GM12878 (cell line): ENCODE measurements at regions not wholly inside any gene's neighbourhood (a gene's known extent, or its start where the extent isn't known, plus 50 kb on each side); places are given as distances from the start of the nearest gene placed in this dataset.

ENCODE experiments used
- ATAC-seq: fragments of 200-7000 bp; cut with Tn5 transposase; 3 replicates; pipeline ENCODE4 v1.9.1; 2020; ENCODE audit warnings: mild to moderate bottlenecking, moderate library complexity
- BruUV-seq: library from RNA; stranded (reverse); fragments of 400-500 nt; replicated peaks from 2 replicates; lab custom pipeline; 2021; lab: Mats Ljungman, UMichigan
- CTCF ChIA-PET: fragments of 300-600 bp; sonication (Branson Sonifier 250); formaldehyde crosslinking; extraction: SDS; loops from one replicate; lab custom pipeline; 2021; ENCODE audit warnings: inconsistent platforms; lab: Yijun Ruan, JAX
- POLR2A ChIA-PET: fragments of 350-600 bp; formaldehyde crosslinking; extraction: SDS; loops from one replicate; lab custom pipeline; 2021; ENCODE audit warnings: inconsistent platforms; lab: Charles Lee
- RAD21 ChIA-PET: fragments of 300-600 bp; sonication (Branson Sonifier 250); formaldehyde crosslinking; loops from one replicate; lab custom pipeline; 2023; ENCODE audit warnings: antibody characterized with exemption; ENCODE audit not compliant: unreplicated experiment; lab: Charles Lee
- SMC1A ChIA-PET: fragments of 300-600 bp; sonication (Branson Sonifier 250); formaldehyde crosslinking; loops from one replicate; lab custom pipeline; 2023; ENCODE audit not compliant: unreplicated experiment, uncharacterized antibody; lab: Charles Lee
- DNase-seq: peaks from one replicate; pipeline ENCODE4 v3.0.0-alpha.2; 2011; ENCODE audit warnings: low read depth, low spot score
- FAIRE-seq: peaks from 3 replicates; lab custom pipeline; 2011; peaks lifted over from hg19 to GRCh38; lab: Jason Lieb, UNC
- H2AFZ ChIP-seq: 2 replicates; pipeline ENCODE4 v1.6.0; 2011; ENCODE audit warnings: low read depth, low read length, control low read depth; ENCODE audit not compliant: control insufficient read depth
- H3K27ac ChIP-seq: 2 replicates; pipeline ENCODE4 v1.5.1; 2011; ENCODE audit warnings: control low read depth; ENCODE audit not compliant: control insufficient read depth, insufficient read depth
- H3K27me3 ChIP-seq, 2 experiments: replicated peaks in 1 of 2; 2 replicates each; pipeline versions ENCODE4 v1.6.0 to v1.6.1; 2011; ENCODE audit warnings: low read length in 1 of 2; ENCODE audit not compliant: control insufficient read depth in 2 of 2, insufficient read depth in 2 of 2
- H3K36me3 ChIP-seq, 2 experiments: 2 replicates each; pipeline ENCODE4 v1.5.1; 2011; ENCODE audit warnings: low read length in 1 of 2; ENCODE audit not compliant: control insufficient read depth in 2 of 2, insufficient read depth in 2 of 2
- H3K4me1 ChIP-seq: 2 replicates; pipeline ENCODE4 v1.6.1; 2011; ENCODE audit warnings: mild to moderate bottlenecking, low read length, moderate library complexity, mixed read lengths; ENCODE audit not compliant: control insufficient read depth, insufficient read depth
- H3K4me2 ChIP-seq: 2 replicates; pipeline ENCODE4 v1.6.0; 2011; ENCODE audit warnings: control low read depth; ENCODE audit not compliant: control insufficient read depth, insufficient read depth
- H3K4me3 ChIP-seq: fragments of 200-600 bp; sonication (generic); 2 replicates; pipeline ENCODE4 v1.5.1; 2016
- H3K79me2 ChIP-seq: 2 replicates; pipeline ENCODE4 v1.6.0; 2011; ENCODE audit warnings: low read length; ENCODE audit not compliant: control insufficient read depth, insufficient read depth
- H3K9ac ChIP-seq: 2 replicates; pipeline ENCODE4 v1.8.0; 2011; ENCODE audit warnings: low read length, control low read depth, mixed read lengths; ENCODE audit not compliant: control insufficient read depth, insufficient read depth
- H3K9me3 ChIP-seq: replicated peaks from 3 replicates; pipeline ENCODE4 v1.5.1; 2011; ENCODE audit warnings: mild to moderate bottlenecking, low read length; ENCODE audit not compliant: control insufficient read depth, insufficient read depth
- H4K20me1 ChIP-seq: 2 replicates; pipeline ENCODE4 v1.6.0; 2011; ENCODE audit not compliant: control insufficient read depth, insufficient read depth
- FOS ChIP-seq: IDR thresholded peaks from 3 replicates; pipeline ENCODE4 v1.6.1; 2011; ENCODE audit warnings: borderline replicate concordance; ENCODE audit not compliant: insufficient read length; ENCODE audit errors: extremely low read depth
- HDAC6 ChIP-seq: fragments of 200-600 bp; sonication (generic); IDR thresholded peaks from one replicate; pipeline ENCODE4 v1.8.0; 2017; ENCODE audit warnings: antibody characterized with exemption; ENCODE audit not compliant: unreplicated experiment
- KAT2A ChIP-seq: conservative IDR thresholded peaks from 2 replicates; pipeline ENCODE4 v1.6.1; 2011; ENCODE audit warnings: low read depth, low read length; ENCODE audit not compliant: control insufficient read depth
- KDM1A ChIP-seq: fragments of 200-600 bp; sonication (generic); IDR thresholded peaks from 2 replicates; pipeline ENCODE4 v1.6.1; 2016; ENCODE audit warnings: borderline replicate concordance
- MYB ChIP-seq: fragments of 150-350 bp; IDR thresholded peaks from 2 replicates; pipeline ENCODE4 v1.6.1; 2014; ENCODE audit warnings: mild to moderate bottlenecking, low read depth, low read length, borderline replicate concordance
- RAD21 ChIP-seq: IDR thresholded peaks from 2 replicates; pipeline ENCODE4 v1.6.1; 2011; ENCODE audit warnings: mild to moderate bottlenecking, low read depth, low read length, moderate library complexity; ENCODE audit not compliant: insufficient read depth
- TAF1 ChIP-seq: IDR thresholded peaks from 2 replicates; pipeline ENCODE4 v1.6.1; 2011; ENCODE audit warnings: mild to moderate bottlenecking, low read depth, low read length, borderline replicate concordance
- YBX1 ChIP-seq: fragments of 450-650 bp; IDR thresholded peaks from 2 replicates; pipeline ENCODE4 v1.6.1; 2016; ENCODE audit warnings: antibody characterized with exemption
- YY1 ChIP-seq: IDR thresholded peaks from 2 replicates; pipeline ENCODE4 v1.6.1; 2011; ENCODE audit warnings: low read depth, mild to moderate bottlenecking, low read length
- ZNF207 ChIP-seq: fragments of 450-650 bp; IDR thresholded peaks from 2 replicates; pipeline ENCODE4 v1.6.1; 2014; ENCODE audit warnings: antibody characterized with exemption, mild to moderate bottlenecking, borderline replicate concordance
- WGBS: methylation state at CpG from one replicate; pipeline ENCODE4 v1.1.6; 2016; ENCODE audit warnings: low lambda C conversion rate; ENCODE audit not compliant: insufficient replicate concordance, insufficient coverage; ENCODE audit errors: missing lambda C conversion rate; 5-methylcytosine and 5-hydroxymethylcytosine counted together
- in situ Hi-C: fragments of 300-500 bp; cut with MboI; formaldehyde crosslinking; loops from 9 replicates; pipeline ENCODE4 v1.14.3; 2018; ENCODE audit warnings: mixed read lengths
- intact Hi-C: fragments of 100-400 bp; cut with micrococcal nuclease; formaldehyde crosslinking; loops from one replicate; pipeline ENCODE4 v1.14.2; 2022; ENCODE audit not compliant: unreplicated experiment
- TF ChIP-seq, protein P1 (sequence below): fragments of 150-350 bp; IDR thresholded peaks from 2 replicates; pipeline ENCODE4 v1.6.1; 2016; ENCODE audit warnings: low read depth, low read length
- TF ChIP-seq, protein P2 (sequence below): fragments of 450-650 bp; IDR thresholded peaks from 2 replicates; pipeline ENCODE4 v1.6.1; 2016; ENCODE audit warnings: mild to moderate bottlenecking, moderate library complexity, borderline replicate concordance
- TF ChIP-seq, protein P3 (sequence below): fragments of 150-350 bp; IDR thresholded peaks from 2 replicates; pipeline ENCODE4 v1.6.1; 2014; ENCODE audit warnings: mild to moderate bottlenecking, low read depth, low read length

DNA sequence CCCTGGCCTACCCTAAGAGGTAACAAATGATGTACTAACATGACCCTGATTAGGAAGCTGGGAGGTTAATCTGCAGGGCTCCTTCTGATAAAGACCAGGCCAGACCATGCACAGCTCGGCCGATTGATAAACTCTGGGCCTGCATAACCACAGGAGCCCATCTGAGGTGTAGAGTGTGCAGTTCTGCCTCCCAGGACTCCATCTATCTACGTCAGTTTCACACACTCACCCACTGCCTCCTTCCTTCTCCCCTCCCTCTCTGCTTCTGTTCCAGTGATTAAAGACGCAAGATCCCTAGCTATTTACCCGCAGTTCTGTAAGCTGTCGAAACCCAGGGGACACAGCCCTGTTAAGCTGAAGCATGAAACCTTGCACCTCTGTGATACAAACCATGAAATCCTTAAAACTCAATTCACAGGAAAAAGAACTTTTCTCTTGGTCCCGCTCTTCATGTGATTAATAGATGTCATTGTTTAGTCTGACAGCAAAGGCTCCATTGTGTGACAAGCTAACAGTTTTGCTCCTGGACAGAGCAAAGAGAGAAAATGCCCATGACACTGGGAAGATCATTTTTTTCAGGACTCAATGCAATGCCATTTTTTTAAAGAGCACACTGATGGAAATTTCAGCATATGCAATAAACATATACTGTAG is 470.6 kb downstream of the MAFB start (continued):
- TF ChIP-seq TAF1, result no peak
- no peak for TF ChIP-seq HDAC6
- no peak for TF ChIP-seq KDM1A
- TF ChIP-seq ZNF207, result no peak
- no peak for TF ChIP-seq MYB
- no peak for TF ChIP-seq FOS
- no peak for TF ChIP-seq YY1
- TF ChIP-seq, protein P1, sequence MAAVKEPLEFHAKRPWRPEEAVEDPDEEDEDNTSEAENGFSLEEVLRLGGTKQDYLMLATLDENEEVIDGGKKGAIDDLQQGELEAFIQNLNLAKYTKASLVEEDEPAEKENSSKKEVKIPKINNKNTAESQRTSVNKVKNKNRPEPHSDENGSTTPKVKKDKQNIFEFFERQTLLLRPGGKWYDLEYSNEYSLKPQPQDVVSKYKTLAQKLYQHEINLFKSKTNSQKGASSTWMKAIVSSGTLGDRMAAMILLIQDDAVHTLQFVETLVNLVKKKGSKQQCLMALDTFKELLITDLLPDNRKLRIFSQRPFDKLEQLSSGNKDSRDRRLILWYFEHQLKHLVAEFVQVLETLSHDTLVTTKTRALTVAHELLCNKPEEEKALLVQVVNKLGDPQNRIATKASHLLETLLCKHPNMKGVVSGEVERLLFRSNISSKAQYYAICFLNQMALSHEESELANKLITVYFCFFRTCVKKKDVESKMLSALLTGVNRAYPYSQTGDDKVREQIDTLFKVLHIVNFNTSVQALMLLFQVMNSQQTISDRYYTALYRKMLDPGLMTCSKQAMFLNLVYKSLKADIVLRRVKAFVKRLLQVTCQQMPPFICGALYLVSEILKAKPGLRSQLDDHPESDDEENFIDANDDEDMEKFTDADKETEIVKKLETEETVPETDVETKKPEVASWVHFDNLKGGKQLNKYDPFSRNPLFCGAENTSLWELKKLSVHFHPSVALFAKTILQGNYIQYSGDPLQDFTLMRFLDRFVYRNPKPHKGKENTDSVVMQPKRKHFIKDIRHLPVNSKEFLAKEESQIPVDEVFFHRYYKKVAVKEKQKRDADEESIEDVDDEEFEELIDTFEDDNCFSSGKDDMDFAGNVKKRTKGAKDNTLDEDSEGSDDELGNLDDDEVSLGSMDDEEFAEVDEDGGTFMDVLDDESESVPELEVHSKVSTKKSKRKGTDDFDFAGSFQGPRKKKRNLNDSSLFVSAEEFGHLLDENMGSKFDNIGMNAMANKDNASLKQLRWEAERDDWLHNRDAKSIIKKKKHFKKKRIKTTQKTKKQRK, result no peak

DNA sequence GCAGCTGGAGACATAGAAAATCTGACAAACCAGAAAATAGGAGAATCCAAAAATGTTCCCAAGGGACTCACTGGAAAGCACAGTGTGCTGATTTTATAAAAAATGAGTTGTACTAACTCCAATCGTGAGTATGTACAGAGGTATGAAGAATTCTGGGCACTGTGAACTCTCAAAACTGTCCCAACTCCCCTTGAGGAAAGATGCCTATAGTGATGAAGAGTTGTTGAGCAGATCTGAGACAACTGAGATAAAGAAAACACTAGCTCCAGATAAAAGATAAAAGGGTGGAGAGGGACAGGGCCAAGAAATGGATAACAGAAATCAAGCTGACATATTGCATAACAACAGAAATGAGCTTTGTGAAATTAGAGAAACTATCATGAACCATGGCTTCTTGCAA is 481.4 kb downstream of the MAFB start:
- POLR2A ChIA-PET, result no interaction called here
- no peaks in the 10 kb centered on the region for H4K20me1 ChIP-seq
- RAD21 ChIA-PET, result no interaction called here
- intact Hi-C loops (no loop called here), in situ Hi-C loops (no loop called here)
- H3K9ac ChIP-seq, result no peak overlapping the region
- no peaks in the 10 kb centered on the region for H3K36me3 ChIP-seq
- H3K4me2 ChIP-seq, result no peak overlapping the region
- SMC1A ChIA-PET, result interaction anchor here (0.6 kb wide), 1 partner anchor 9 kb away, joined by 4 read pairs; no protein-coding TSS in a partner anchor
- H3K4me1 ChIP-seq, result no peaks in the 10 kb centered on the region
- CTCF ChIA-PET, result no interaction called here
- FAIRE-seq, result no peak
- no TSS peak for BruUV-seq
- H3K27ac ChIP-seq, result no peak overlapping the region
- H3K79me2 ChIP-seq, result no peaks in the 10 kb centered on the region
- 0% methylated on average over 1 of the region's 1 CpG for WGBS
- H3K4me3 ChIP-seq, result no peak overlapping the region
- no peak for ATAC-seq
- H3K27me3 ChIP-seq, result peaks cover 0 to 6% of the 10 kb centered on the region in 2 experiments; a peak in 2 of 4 replicates
- no peaks in the 10 kb centered on the region for H3K9me3 ChIP-seq
- DNase-seq, result no peak
- H2AFZ ChIP-seq, result no peak overlapping the region
- TF ChIP-seq, protein P2, sequence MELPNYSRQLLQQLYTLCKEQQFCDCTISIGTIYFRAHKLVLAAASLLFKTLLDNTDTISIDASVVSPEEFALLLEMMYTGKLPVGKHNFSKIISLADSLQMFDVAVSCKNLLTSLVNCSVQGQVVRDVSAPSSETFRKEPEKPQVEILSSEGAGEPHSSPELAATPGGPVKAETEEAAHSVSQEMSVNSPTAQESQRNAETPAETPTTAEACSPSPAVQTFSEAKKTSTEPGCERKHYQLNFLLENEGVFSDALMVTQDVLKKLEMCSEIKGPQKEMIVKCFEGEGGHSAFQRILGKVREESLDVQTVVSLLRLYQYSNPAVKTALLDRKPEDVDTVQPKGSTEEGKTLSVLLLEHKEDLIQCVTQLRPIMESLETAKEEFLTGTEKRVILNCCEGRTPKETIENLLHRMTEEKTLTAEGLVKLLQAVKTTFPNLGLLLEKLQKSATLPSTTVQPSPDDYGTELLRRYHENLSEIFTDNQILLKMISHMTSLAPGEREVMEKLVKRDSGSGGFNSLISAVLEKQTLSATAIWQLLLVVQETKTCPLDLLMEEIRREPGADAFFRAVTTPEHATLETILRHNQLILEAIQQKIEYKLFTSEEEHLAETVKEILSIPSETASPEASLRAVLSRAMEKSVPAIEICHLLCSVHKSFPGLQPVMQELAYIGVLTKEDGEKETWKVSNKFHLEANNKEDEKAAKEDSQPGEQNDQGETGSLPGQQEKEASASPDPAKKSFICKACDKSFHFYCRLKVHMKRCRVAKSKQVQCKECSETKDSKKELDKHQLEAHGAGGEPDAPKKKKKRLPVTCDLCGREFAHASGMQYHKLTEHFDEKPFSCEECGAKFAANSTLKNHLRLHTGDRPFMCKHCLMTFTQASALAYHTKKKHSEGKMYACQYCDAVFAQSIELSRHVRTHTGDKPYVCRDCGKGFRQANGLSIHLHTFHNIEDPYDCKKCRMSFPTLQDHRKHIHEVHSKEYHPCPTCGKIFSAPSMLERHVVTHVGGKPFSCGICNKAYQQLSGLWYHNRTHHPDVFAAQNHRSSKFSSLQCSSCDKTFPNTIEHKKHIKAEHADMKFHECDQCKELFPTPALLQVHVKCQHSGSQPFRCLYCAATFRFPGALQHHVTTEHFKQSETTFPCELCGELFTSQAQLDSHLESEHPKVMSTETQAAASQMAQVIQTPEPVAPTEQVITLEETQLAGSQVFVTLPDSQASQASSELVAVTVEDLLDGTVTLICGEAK, result no peak
- no peak for TF ChIP-seq YBX1
- TF ChIP-seq KAT2A, result no peak
- TF ChIP-seq, protein P3, sequence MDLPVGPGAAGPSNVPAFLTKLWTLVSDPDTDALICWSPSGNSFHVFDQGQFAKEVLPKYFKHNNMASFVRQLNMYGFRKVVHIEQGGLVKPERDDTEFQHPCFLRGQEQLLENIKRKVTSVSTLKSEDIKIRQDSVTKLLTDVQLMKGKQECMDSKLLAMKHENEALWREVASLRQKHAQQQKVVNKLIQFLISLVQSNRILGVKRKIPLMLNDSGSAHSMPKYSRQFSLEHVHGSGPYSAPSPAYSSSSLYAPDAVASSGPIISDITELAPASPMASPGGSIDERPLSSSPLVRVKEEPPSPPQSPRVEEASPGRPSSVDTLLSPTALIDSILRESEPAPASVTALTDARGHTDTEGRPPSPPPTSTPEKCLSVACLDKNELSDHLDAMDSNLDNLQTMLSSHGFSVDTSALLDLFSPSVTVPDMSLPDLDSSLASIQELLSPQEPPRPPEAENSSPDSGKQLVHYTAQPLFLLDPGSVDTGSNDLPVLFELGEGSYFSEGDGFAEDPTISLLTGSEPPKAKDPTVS, result no peak
- TF ChIP-seq RAD21, result no peak
